Activated CD8-positive, alpha-beta T cell treated with anti-CD3 and anti-CD28 coated beads, Interleukin-2, amount 10 ng/mL, durations not matched to agents 7 days and 5 days (primary cell): ENCODE measurements at regions not wholly inside any gene's neighbourhood (a gene's known extent, or its start where the extent isn't known, plus 50 kb on each side); places are given as distances from the start of the nearest gene placed in this dataset.

Experiments
- ATAC-seq: fragments of 150-1000 bp; cut with Tn5 transposase; one replicate; pipeline ENCODE4 v1.10.0; 2021; ENCODE audit warnings: moderate library complexity
- CTCF ChIA-PET: fragments of 350-600 bp; sonication (Branson Sonifier 250); formaldehyde crosslinking; loops from one replicate; lab custom pipeline; 2021; ENCODE audit warnings: antibody characterized with exemption; lab: Charles Lee
- POLR2A ChIA-PET: fragments of 350-600 bp; sonication (Branson Sonifier 250); formaldehyde crosslinking; loops from one replicate; lab custom pipeline; 2021; ENCODE audit warnings: antibody characterized with exemption; lab: Charles Lee
- DNase-seq: peaks from one replicate; pipeline ENCODE4 v3.0.0-alpha.2; 2020
- H3K27ac Mint-ChIP-seq: one replicate; pipeline ENCODE4 v1.8.0; 2021; ENCODE audit warnings: mild to moderate bottlenecking, mixed read lengths
- H3K27me3 Mint-ChIP-seq: one replicate; pipeline ENCODE4 v1.8.0; 2021; ENCODE audit warnings: low read depth, mixed read lengths
- H3K36me3 Mint-ChIP-seq: one replicate; pipeline ENCODE4 v1.8.0; 2021; ENCODE audit warnings: low read depth, mixed read lengths
- H3K4me1 Mint-ChIP-seq: one replicate; pipeline ENCODE4 v1.8.0; 2021; ENCODE audit warnings: low read depth, mixed read lengths
- H3K4me3 Mint-ChIP-seq: one replicate; pipeline ENCODE4 v1.8.0; 2021; ENCODE audit warnings: mild to moderate bottlenecking, mixed read lengths
- H3K9me3 Mint-ChIP-seq: one replicate; pipeline ENCODE4 v1.8.0; 2022; ENCODE audit warnings: mixed read lengths; ENCODE audit not compliant: insufficient read depth

GRCh38 chr6:14818422-14818884 is 427.4 kb upstream of the JARID2 start:
- POLR2A ChIA-PET: no interaction called here
- H3K36me3 Mint-ChIP-seq: peaks cover 3% of the 10 kb centered on the region
- no peaks in the 10 kb centered on the region for H3K9me3 Mint-ChIP-seq
- CTCF ChIA-PET: no interaction called here
- ATAC-seq: no peak
- H3K4me1 Mint-ChIP-seq: no peaks in the 10 kb centered on the region
- H3K4me3 Mint-ChIP-seq: no peak overlapping the region
- no peaks in the 10 kb centered on the region for H3K27me3 Mint-ChIP-seq
- no peak overlapping the region for H3K27ac Mint-ChIP-seq
- DNase-seq: no peak

- ChIA-PET POLR2A (no interaction called here), CTCF (no interaction called here)
- no peak for DNase-seq
- H3K4me3 Mint-ChIP-seq: no peak overlapping the region
- H3K27ac Mint-ChIP-seq: no peak overlapping the region
- H3K9me3 Mint-ChIP-seq: no peaks in the 10 kb centered on the region
- H3K36me3 Mint-ChIP-seq: peaks cover 3% of the 10 kb centered on the region
- H3K27me3 Mint-ChIP-seq: no peaks in the 10 kb centered on the region
- H3K4me1 Mint-ChIP-seq: no peaks in the 10 kb centered on the region
- ATAC-seq: no peak
Measured at GRCh38 chr6:14819001-14819400, 426.9 kb upstream of the JARID2 start.

- peaks cover 3% of the 10 kb centered on the region for H3K36me3 Mint-ChIP-seq
- DNase-seq (no peak), ATAC-seq (no peak)
- no peaks in the 10 kb centered on the region for H3K27me3 Mint-ChIP-seq
- CTCF ChIA-PET: no interaction called here
- no peak overlapping the region for H3K27ac Mint-ChIP-seq
- no peaks in the 10 kb centered on the region for H3K9me3 Mint-ChIP-seq
- H3K4me1 Mint-ChIP-seq: no peaks in the 10 kb centered on the region
- H3K4me3 Mint-ChIP-seq: no peak overlapping the region
- POLR2A ChIA-PET: no interaction called here
Measured at GRCh38 chr6:14819840-14820420, 425.9 kb upstream of the JARID2 start.

GRCh38 chr6:14822012-14822553 is 423.8 kb upstream of the JARID2 start:
- POLR2A ChIA-PET: no interaction called here
- Mint-ChIP-seq H3K36me3 (peaks cover 3% of the 10 kb centered on the region), H3K9me3 (no peaks in the 10 kb centered on the region), H3K27me3 (peaks cover 3% of the 10 kb centered on the region), H3K4me1 (no peaks in the 10 kb centered on the region), H3K27ac (no peak overlapping the region), H3K4me3 (no peak overlapping the region)
- DNase-seq (no peak), ATAC-seq (no peak)
- CTCF ChIA-PET: interaction anchor here (0.5 kb wide), 1 partner anchor 110 kb away, joined by 3 read pairs; no protein-coding TSS in a partner anchor

GRCh38 chr6:14822679-14823078 is 423.2 kb upstream of the JARID2 start:
- H3K27me3 Mint-ChIP-seq: peaks cover 3% of the 10 kb centered on the region
- H3K4me1 Mint-ChIP-seq: no peaks in the 10 kb centered on the region
- ATAC-seq (no peak), DNase-seq (no peak)
- CTCF ChIA-PET: no interaction called here
- POLR2A ChIA-PET: no interaction called here
- no peak overlapping the region for H3K4me3 Mint-ChIP-seq
- H3K36me3 Mint-ChIP-seq: peaks cover 3% of the 10 kb centered on the region
- no peak overlapping the region for H3K27ac Mint-ChIP-seq
- H3K9me3 Mint-ChIP-seq: no peaks in the 10 kb centered on the region

DNA sequence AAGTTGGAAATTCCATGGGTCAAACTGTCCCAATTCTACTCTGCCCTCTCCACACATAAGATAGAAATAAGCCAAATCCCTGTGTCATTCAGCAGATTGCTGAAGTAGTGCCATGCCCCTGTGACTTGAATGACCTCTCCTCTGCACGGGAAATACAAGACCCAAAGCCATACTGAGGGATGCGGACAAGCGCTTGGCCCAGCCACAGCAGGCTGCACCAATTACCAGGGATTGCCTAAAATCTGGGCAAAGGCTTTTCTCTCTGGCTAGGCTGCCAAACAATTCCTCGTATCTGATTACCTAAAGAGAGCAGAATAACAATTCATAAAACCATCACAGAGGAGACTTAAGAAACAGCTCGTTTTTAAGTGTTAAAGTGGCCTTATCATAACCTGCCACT is 421.8 kb upstream of the JARID2 start:
- H3K9me3 Mint-ChIP-seq: no peaks in the 10 kb centered on the region
- peaks cover 3% of the 10 kb centered on the region for H3K27me3 Mint-ChIP-seq
- H3K36me3 Mint-ChIP-seq: peaks cover 3% of the 10 kb centered on the region
- ATAC-seq (no peak), DNase-seq (no peak)
- H3K4me1 Mint-ChIP-seq: no peaks in the 10 kb centered on the region
- ChIA-PET POLR2A (no interaction called here), CTCF (interaction anchor here (0.8 kb wide), 1 partner anchor 21 kb away, joined by 3 read pairs; no protein-coding TSS in a partner anchor)
- no peak overlapping the region for H3K4me3 Mint-ChIP-seq
- no peak overlapping the region for H3K27ac Mint-ChIP-seq

- no peak for ATAC-seq
- Mint-ChIP-seq H3K27me3 (peaks cover 3% of the 10 kb centered on the region), H3K4me1 (no peaks in the 10 kb centered on the region), H3K4me3 (no peak overlapping the region), H3K9me3 (no peaks in the 10 kb centered on the region), H3K36me3 (peaks cover 3% of the 10 kb centered on the region), H3K27ac (no peak overlapping the region)
- ChIA-PET CTCF (no interaction called here), POLR2A (interaction anchor here (0.6 kb wide), 1 partner anchor 114 kb away, joined by 4 read pairs; no protein-coding TSS in a partner anchor)
- DNase-seq: no peak
Measured at GRCh38 chr6:14824484-14825275, 421.2 kb upstream of the JARID2 start.

DNA sequence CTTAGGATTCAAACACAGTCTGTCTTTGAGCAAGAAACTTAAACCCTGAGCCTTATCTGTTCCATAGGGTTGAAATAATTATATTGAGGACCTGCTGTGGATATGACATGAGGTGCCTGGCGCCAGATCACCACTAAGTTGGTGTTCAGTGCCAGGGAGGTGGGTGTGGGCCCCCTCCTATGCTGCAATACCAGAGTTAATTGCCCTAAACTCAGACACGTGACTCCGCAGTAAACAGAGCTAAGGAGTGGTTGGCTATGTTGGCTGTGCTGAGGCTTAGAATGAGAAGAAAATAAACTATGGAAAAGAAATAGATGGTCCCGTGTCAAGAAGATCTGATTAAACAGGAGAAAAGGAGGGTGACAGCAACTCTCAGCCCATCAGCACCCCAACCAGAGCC is 419.4 kb upstream of the JARID2 start:
- Mint-ChIP-seq H3K27ac (no peak overlapping the region), H3K9me3 (no peaks in the 10 kb centered on the region), H3K4me3 (no peak overlapping the region), H3K36me3 (no peaks in the 10 kb centered on the region), H3K27me3 (peaks cover 3% of the 10 kb centered on the region), H3K4me1 (no peaks in the 10 kb centered on the region)
- ChIA-PET CTCF (no interaction called here), POLR2A (no interaction called here)
- DNase-seq: no peak
- ATAC-seq: no peak

DNA sequence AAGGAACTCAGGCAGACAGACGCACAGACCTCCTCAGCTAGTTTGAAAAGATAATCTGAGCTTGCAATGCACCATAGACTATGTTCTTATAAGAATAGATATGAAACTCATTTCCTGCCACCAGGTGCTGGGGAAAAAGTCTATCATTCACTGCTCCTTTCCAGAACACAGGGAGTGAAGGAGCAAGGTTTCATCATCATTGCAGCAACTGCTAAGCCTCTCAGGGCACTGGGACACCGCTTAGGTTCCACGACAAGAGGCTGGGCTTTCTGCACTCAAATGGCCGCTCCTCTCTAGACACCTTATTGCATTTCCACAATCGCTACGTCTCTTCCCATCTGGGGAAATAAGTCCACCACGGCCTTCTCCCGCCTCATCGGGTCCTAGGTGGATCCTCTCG is 418.5 kb upstream of the JARID2 start:
- ATAC-seq (no peak), DNase-seq (no peak)
- Mint-ChIP-seq H3K27ac (no peak overlapping the region), H3K27me3 (peaks cover 3% of the 10 kb centered on the region), H3K9me3 (no peaks in the 10 kb centered on the region), H3K4me3 (no peak overlapping the region), H3K4me1 (no peaks in the 10 kb centered on the region), H3K36me3 (no peaks in the 10 kb centered on the region)
- CTCF ChIA-PET: no interaction called here
- POLR2A ChIA-PET: no interaction called here

- POLR2A ChIA-PET: no interaction called here
- Mint-ChIP-seq H3K27me3 (peaks cover 3% of the 10 kb centered on the region), H3K27ac (no peak overlapping the region), H3K36me3 (no peaks in the 10 kb centered on the region), H3K9me3 (no peaks in the 10 kb centered on the region), H3K4me1 (no peaks in the 10 kb centered on the region), H3K4me3 (no peak overlapping the region)
- DNase-seq (no peak), ATAC-seq (no peak)
- CTCF ChIA-PET: no interaction called here
Measured at GRCh38 chr6:14828201-14828611, 417.7 kb upstream of the JARID2 start.

GRCh38 chr6:14831070-14831469 is 414.8 kb upstream of the JARID2 start:
- Mint-ChIP-seq H3K27me3 (peaks cover 3% of the 10 kb centered on the region), H3K4me3 (no peak overlapping the region), H3K9me3 (no peaks in the 10 kb centered on the region), H3K4me1 (no peaks in the 10 kb centered on the region), H3K36me3 (no peaks in the 10 kb centered on the region), H3K27ac (no peak overlapping the region)
- no peak for DNase-seq
- ATAC-seq: no peak
- POLR2A ChIA-PET: no interaction called here
- CTCF ChIA-PET: no interaction called here

- DNase-seq (no peak), ATAC-seq (no peak)
- Mint-ChIP-seq H3K27me3 (peaks cover 7% of the 10 kb centered on the region), H3K9me3 (no peaks in the 10 kb centered on the region), H3K36me3 (no peaks in the 10 kb centered on the region), H3K4me3 (no peak overlapping the region), H3K4me1 (no peaks in the 10 kb centered on the region), H3K27ac (no peak overlapping the region)
- POLR2A ChIA-PET: interaction anchor here (0.6 kb wide), 1 partner anchor 821 kb away, joined by 3 read pairs; no protein-coding TSS in a partner anchor
- CTCF ChIA-PET: no interaction called here
Measured at GRCh38 chr6:14831937-14832336, 413.9 kb upstream of the JARID2 start.
